ENCODE measurements at regions not wholly inside any gene's neighbourhood (a gene's known extent, or its start where the extent isn't known, plus 50 kb on each side); places are given as distances from the start of the nearest gene placed in this dataset.
"Not testable (repeated sequence)": the region's sequence is repeated elsewhere in the genome, so short reads cannot be mapped to it uniquely, and the experiment has no call there.

- peaks cover 2 to 12% of the 10 kb centered on the region in 2 donors for H3K9me3 Mint-ChIP-seq
- intact Hi-C loops (cut with micrococcal nuclease), result no loop called here
- Histone ChIP-seq H3K27ac (ENCODE audit: low read length) (no peak overlapping the region), H3K27me3 (ENCODE audit: control insufficient read depth, insufficient read depth, low read length) (no peaks in the 10 kb centered on the region), H3K4me3 (ENCODE audit: low read length) (no peak overlapping the region), H3K36me3 (ENCODE audit: control insufficient read depth, insufficient read depth, low read length) (no peaks in the 10 kb centered on the region), H3K9me3 (ENCODE audit: control insufficient read depth, insufficient read depth, low read length) (no peaks in the 10 kb centered on the region), H3K4me1 (ENCODE audit: control insufficient read depth, insufficient read depth, low read length) (no peaks in the 10 kb centered on the region)
- TF ChIP-seq, protein P1, sequence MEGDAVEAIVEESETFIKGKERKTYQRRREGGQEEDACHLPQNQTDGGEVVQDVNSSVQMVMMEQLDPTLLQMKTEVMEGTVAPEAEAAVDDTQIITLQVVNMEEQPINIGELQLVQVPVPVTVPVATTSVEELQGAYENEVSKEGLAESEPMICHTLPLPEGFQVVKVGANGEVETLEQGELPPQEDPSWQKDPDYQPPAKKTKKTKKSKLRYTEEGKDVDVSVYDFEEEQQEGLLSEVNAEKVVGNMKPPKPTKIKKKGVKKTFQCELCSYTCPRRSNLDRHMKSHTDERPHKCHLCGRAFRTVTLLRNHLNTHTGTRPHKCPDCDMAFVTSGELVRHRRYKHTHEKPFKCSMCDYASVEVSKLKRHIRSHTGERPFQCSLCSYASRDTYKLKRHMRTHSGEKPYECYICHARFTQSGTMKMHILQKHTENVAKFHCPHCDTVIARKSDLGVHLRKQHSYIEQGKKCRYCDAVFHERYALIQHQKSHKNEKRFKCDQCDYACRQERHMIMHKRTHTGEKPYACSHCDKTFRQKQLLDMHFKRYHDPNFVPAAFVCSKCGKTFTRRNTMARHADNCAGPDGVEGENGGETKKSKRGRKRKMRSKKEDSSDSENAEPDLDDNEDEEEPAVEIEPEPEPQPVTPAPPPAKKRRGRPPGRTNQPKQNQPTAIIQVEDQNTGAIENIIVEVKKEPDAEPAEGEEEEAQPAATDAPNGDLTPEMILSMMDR (IDR thresholded peaks at IDR 0.05), result no peak
- no peak for ATAC-seq
- H3K27ac Mint-ChIP-seq, result no peak overlapping the region
- H3K4me3 Mint-ChIP-seq, result no peak overlapping the region
- no peaks in the 10 kb centered on the region for H3K36me3 Mint-ChIP-seq
- H3K4me1 Mint-ChIP-seq, result no peaks in the 10 kb centered on the region
- no peaks in the 10 kb centered on the region for H3K27me3 Mint-ChIP-seq (ENCODE audit: low read depth in 2 of 2)
- no peak for DNase-seq
- WGBS (ENCODE audit: insufficient coverage), result 44% methylated on average over 1 of the region's 2 CpGs
Measured at GRCh38 chr2:13351068-13351467, 634.3 kb downstream of the TRIB2 start.

DNA sequence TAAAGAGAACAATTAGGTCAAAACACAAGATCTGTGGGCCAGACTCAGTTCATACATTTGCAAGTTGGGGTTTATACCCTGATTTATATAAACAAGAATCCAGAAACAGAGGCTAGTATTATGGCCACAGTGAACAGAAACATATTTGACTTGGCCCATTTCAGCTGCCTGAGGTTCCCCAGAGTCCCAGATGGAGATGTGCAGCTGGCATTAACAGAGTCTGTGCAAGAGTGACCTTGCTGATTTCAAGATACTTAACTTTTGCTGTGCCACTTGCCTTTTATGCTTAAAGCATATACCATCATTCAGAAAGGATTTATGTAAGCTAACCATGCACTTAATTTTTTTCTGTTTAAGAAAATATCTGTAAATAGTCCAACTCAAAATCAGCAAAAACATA lies 636.3 kb downstream of the TRIB2 start:
- ATAC-seq, result no peak
- no peaks in the 10 kb centered on the region for H3K4me1 Mint-ChIP-seq
- H3K36me3 Mint-ChIP-seq, result no peaks in the 10 kb centered on the region
- peaks cover 5 to 18% of the 10 kb centered on the region in 2 donors for H3K9me3 Mint-ChIP-seq
- H3K27ac Mint-ChIP-seq, result no peak overlapping the region
- TF ChIP-seq, protein P1 (IDR thresholded peaks at IDR 0.05), result no peak
- intact Hi-C loops (cut with micrococcal nuclease), result no loop called here
- Histone ChIP-seq H3K9me3 (ENCODE audit: control insufficient read depth, insufficient read depth, low read length) (peaks cover 4% of the 10 kb centered on the region), H3K4me3 (ENCODE audit: low read length) (no peak overlapping the region), H3K27ac (ENCODE audit: low read length) (no peak overlapping the region), H3K36me3 (ENCODE audit: control insufficient read depth, insufficient read depth, low read length) (no peaks in the 10 kb centered on the region), H3K4me1 (ENCODE audit: control insufficient read depth, insufficient read depth, low read length) (no peaks in the 10 kb centered on the region), H3K27me3 (ENCODE audit: control insufficient read depth, insufficient read depth, low read length) (no peaks in the 10 kb centered on the region)
- no peaks in the 10 kb centered on the region for H3K27me3 Mint-ChIP-seq (ENCODE audit: low read depth in 2 of 2)
- DNase-seq, result no peak
- no peak overlapping the region for H3K4me3 Mint-ChIP-seq

DNA sequence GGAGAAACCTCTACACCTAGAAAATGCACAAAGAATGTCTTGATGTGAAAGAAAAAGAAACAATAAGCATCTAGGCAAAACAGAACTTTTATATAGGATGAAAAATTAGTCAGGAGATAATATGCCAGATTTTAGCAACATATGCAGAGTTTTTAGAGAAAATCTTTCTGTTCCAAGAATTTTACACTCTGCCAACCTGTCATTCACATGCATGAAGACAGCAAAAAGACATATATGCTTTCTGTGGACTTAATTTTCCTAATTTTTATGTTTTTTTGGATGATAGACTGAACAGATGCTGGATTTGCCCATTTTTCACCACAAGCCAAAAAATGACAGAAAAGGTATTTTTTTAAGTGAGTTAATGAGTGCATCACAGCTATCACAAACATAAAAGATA lies 637.3 kb downstream of the TRIB2 start:
- ATAC-seq (no peak), DNase-seq (no peak)
- H3K36me3 Mint-ChIP-seq, result no peaks in the 10 kb centered on the region
- H3K36me3 ChIP-seq (ENCODE audit: control insufficient read depth, insufficient read depth, low read length), result no peaks in the 10 kb centered on the region
- no peak overlapping the region for H3K27ac ChIP-seq (ENCODE audit: low read length)
- H3K4me3 Mint-ChIP-seq, result no peak overlapping the region
- H3K27ac Mint-ChIP-seq, result no peak overlapping the region
- H3K9me3 Mint-ChIP-seq, result peaks cover 5 to 12% of the 10 kb centered on the region in 2 donors
- H3K27me3 Mint-ChIP-seq (ENCODE audit: low read depth in 2 of 2), result no peaks in the 10 kb centered on the region
- H3K4me1 Mint-ChIP-seq, result no peaks in the 10 kb centered on the region
- TF ChIP-seq, protein P1 (IDR thresholded peaks at IDR 0.05), result no peak
- H3K27me3 ChIP-seq (ENCODE audit: control insufficient read depth, insufficient read depth, low read length), result no peaks in the 10 kb centered on the region
- peaks cover 4% of the 10 kb centered on the region for H3K9me3 ChIP-seq (ENCODE audit: control insufficient read depth, insufficient read depth, low read length)
- H3K4me1 ChIP-seq (ENCODE audit: control insufficient read depth, insufficient read depth, low read length), result no peaks in the 10 kb centered on the region
- no peak overlapping the region for H3K4me3 ChIP-seq (ENCODE audit: low read length)
- intact Hi-C loops (cut with micrococcal nuclease), result no loop called here

GRCh38 chr2:13381928-13382327 lies 665.2 kb downstream of the TRIB2 start:
- ATAC-seq; H3K4me1 Mint-ChIP-seq; H3K36me3 Mint-ChIP-seq; H3K9me3 ChIP-seq (ENCODE audit: control insufficient read depth, insufficient read depth, low read length); H3K4me1 ChIP-seq (ENCODE audit: control insufficient read depth, insufficient read depth, low read length); H3K27ac ChIP-seq (ENCODE audit: low read length); H3K36me3 ChIP-seq (ENCODE audit: control insufficient read depth, insufficient read depth, low read length); H3K27ac Mint-ChIP-seq; H3K4me3 ChIP-seq (ENCODE audit: low read length); intact Hi-C loops (cut with micrococcal nuclease); H3K27me3 Mint-ChIP-seq (ENCODE audit: low read depth in 2 of 2); H3K27me3 ChIP-seq (ENCODE audit: control insufficient read depth, insufficient read depth, low read length); H3K4me3 Mint-ChIP-seq; DNase-seq: not testable (repeated sequence)
- no CpG with 5 or more reads among the region's 1 CpG for WGBS (ENCODE audit: insufficient coverage)
- H3K9me3 Mint-ChIP-seq, result peaks cover 7 to 12% of the 10 kb centered on the region in 2 donors

GRCh38 chr2:13389172-13389571 lies 672.4 kb downstream of the TRIB2 start:
- H3K4me3 Mint-ChIP-seq; H3K27me3 ChIP-seq (ENCODE audit: control insufficient read depth, insufficient read depth, low read length); H3K4me3 ChIP-seq (ENCODE audit: low read length); H3K36me3 ChIP-seq (ENCODE audit: control insufficient read depth, insufficient read depth, low read length); H3K4me1 ChIP-seq (ENCODE audit: control insufficient read depth, insufficient read depth, low read length); ATAC-seq; H3K36me3 Mint-ChIP-seq; H3K9me3 ChIP-seq (ENCODE audit: control insufficient read depth, insufficient read depth, low read length); intact Hi-C loops (cut with micrococcal nuclease); H3K27ac Mint-ChIP-seq; H3K27me3 Mint-ChIP-seq (ENCODE audit: low read depth in 2 of 2); DNase-seq; H3K27ac ChIP-seq (ENCODE audit: low read length); H3K4me1 Mint-ChIP-seq: not testable (repeated sequence)
- 93% methylated on average over 5 of the region's 5 CpGs for WGBS (ENCODE audit: insufficient coverage)
- peaks cover 3 to 14% of the 10 kb centered on the region in 2 donors for H3K9me3 Mint-ChIP-seq

Data from natural killer cell (primary cell).